Head of caudate nucleus (tissue), 42 donors: ENCODE measurements at regions not wholly inside any gene's neighbourhood (a gene's known extent, or its start where the extent isn't known, plus 50 kb on each side); places are given as distances from the start of the nearest gene placed in this dataset.

ENCODE experiments used
- DNase-seq, 42 donors: peaks; one replicate each; pipeline versions ENCODE4 v3.0.0 to v3.0.0-alpha.2; 2020 to 2021; ENCODE audit warnings: mixed read lengths in 7 of 42
- intact Hi-C: fragments of 100-400 bp; cut with DNase I; formaldehyde crosslinking; loops from one replicate; pipeline ENCODE4 v1.15.0; 2022

DNA sequence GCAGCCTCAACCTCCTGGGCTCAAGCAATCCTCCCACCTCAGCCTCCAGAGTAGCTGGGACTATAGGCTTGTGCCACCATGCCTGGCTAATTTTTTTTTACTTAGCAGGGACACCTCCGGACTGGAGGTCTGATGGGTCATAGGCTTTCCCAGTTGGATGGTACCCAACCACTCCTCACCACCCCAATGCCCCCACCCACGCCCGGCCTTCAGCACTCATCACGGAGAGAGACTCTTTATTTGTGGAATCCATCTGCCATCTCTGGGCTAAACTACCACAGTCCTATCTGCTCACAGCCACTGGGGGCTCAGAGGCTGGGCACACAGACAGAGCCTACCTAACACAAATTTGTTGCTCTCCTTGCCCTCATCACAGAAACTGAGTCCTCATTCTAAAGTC lies 58.3 kb upstream of the STXBP1 start:
- intact Hi-C loops: no loop called here
- no peak for DNase-seq

DNA sequence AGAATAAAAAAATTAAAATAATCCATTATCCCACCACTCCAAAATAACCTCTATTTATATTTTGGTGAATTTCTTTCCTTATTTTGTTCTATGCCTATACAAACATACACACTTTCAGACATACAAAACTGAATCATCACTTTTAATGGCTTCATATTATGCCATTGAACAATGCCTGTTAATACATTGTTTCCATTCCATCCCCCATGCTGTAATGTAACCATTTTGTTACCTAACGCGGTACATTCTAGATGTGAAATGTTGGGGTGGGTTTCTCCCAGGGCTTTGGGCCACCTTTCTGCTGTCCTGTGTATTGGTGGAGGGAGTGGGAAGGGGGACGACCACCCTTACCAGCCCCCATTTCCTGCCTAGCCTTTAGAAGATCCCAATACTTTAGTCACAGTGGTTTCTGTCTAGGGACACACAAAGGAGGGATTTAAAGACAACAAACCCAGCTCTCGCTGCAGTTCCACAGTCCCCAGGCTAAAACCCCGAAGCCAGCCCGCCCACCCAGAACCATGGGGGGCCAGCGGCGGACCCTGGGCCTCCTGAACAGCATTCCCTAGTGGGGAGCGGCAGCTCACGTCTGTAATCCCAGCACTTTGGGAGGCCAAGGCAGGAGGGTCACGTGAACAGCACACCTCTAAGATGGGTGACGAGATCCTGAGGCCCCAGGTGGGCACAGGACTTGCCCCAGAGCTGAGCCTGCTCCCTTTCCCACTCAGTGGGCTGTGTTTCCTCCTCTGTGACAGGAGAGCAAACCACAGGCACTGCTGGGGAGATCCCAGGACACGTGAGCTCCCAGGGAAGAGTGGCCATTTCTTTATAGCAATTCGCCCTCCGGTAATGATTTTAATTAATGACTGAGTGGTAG lies 56.9 kb upstream of the STXBP1 start:
- no peak for DNase-seq
- intact Hi-C loops: no loop called here

DNA sequence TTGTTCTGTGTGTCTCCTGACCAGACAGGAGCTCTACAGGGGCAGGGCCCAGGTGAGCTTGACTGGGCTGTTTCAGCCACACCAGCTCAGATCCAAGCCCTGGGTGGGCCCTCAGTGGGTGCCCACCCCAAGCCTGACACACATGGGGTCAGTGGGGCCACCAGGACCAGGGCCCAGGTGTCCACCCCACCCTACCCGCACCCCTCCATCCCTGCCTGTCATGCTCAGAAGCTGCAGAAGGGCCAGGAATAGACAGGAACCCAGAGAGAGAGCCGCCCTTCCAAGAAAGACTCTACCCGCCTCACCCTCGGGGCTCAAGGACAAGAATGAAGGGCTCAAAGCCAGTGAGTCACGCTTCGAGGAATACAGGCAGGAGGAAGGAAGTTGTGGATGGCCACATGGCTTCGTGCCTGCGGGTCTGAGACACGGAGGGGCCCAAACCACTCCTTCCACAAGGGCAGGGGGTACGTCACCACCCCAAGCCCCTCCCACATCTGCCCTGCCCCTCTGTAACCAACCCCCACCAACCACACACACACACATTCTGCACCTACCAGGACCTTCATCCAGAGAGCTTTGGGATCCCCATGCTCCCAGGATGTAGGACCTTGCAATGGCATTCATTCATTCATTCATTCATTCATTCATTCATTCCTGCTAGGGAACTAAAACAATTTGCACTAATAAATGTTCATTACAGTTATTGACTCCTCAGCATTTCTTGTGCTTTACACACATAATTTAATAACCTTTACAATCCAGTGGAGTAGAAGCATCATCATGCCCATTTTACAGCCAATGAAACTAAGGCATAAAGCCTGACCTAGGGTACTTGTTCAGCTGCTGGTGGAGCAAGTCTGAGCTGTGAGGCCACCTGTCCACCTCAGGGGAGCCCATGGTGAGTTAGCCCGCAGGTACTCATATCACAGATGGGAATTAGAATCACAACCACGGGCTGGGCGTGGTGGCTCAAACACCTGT lies 55.9 kb upstream of the STXBP1 start:
- intact Hi-C loops: no loop called here
- DNase-seq: peak in 5 of 42 donors; percentile 22 to 51 (median 40)

DNA sequence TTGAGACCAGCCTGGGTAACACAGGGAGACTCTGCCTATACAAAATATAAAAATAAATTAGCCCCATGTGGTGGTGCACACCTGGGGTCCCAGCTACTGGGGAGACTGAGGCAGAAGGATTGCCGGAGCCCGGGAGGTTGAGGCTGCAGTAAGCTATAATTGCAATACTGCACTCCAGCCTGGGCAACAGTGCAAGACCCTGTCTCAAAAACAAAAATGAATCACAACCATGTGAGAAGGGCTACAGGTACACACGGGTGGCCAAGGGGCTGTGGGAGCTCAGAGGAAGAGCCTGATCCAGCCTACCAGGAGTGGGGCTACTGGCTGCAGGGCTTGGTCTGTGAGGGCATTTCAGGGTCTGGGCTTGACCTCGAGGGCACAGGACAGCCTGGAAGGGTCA lies 55.2 kb upstream of the STXBP1 start:
- no peak for DNase-seq
- intact Hi-C loops: no loop called here

DNA sequence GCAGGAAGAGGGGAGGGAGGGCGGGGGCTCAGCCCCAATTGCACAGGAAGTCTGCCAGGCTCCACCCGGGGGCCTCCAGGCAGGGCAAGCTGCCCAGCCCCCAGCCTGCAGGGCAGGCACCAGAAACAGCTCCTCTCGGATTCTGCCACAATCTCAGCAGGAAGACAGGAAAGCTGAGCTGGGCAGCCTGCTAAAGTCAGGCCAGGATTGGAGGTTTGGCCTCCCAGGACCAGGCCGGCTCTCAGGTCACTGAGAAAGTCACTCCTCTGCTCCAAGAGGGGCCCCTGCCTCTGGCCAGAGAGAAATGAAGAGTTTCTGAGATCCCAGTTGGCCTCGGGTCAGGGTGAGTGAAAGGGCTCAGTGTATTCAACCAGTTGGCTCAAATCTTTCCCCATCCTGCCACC lies 54.6 kb upstream of the STXBP1 start:
- intact Hi-C loops: no loop called here
- peak in 4 of 42 donors; percentile 19 to 38 (median 36) for DNase-seq

DNA sequence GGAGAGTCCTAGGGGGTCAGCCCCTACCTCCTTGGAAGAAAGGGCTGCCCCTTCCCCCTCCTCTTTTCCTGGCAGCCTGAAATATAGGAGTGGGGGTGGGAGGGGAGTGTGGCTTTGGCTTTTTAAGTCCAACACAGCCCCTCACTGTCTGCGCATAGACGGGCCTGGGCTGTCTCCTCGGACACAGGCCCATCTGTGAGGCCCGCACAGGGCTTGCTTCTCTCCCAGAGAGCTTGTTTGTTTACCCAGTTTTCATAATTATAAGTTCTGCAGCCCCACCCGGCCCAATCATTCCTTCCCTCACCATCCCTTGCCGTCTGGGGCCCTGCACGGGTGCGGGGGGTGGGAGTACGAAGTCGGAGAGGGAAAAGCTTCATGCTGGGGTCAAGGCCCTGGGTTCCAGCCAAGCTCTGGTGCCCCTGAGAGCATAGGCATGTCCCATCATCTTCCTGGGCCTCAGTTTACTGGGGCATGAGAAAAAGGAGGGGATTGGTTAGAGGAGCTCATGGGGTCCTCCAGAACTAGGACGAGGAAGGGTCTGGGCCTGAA lies 54.0 kb upstream of the STXBP1 start:
- no peak for DNase-seq
- intact Hi-C loops: no loop called here

DNA sequence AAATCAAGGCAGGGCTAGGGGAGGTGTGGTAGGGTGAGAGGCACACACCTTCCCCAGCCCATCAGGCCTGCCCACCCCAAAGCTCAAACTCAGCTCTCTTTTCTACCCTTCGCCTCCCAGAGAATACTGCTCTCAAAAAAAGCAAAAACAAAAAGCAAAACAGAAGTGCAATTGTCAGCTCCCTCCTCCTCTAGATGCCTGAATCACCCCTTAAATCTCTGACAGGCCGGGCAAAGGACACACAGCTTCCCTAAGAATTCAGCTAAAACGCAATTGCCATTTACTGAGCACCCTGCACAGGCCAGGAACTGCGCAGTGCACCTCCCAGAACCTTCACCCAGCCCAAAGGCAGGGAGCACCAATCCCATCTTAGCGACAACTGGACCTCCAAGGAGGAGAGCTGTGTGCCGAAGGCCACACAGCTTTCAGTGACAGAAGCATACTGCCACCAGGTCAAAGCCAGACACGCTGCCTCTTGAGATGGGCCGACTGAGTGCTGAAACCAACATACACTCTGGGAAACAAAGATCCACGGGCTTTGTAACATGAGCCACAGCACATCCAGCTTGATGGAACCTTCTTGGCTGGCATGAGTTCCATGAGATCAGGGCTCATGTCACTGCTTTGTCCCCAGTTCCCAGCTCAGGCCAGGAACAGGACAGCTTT lies 53.4 kb upstream of the STXBP1 start:
- intact Hi-C loops: no loop called here
- DNase-seq: no peak

DNA sequence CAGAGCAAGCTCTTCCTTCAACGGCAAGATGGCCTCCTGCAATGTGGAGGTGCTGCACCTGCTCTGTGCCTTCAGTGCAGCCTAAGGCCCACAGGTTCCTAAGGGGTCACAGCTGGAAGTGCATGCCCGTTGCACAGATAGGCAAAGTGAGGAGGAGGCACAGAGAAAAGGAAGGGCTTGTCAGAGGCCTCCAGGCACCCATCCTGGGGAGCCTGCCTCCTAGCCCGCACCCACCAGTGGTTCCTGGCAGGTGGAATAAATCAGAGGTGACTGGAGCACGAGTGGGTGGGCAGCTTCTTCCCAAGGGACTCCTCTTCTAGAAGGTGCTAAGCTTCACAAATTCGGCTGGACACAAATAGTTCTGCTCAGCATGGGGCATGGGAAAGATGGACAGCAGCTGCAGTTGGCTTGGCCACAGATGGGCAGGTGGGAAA lies 52.8 kb upstream of the STXBP1 start:
- DNase-seq: no peak

DNA sequence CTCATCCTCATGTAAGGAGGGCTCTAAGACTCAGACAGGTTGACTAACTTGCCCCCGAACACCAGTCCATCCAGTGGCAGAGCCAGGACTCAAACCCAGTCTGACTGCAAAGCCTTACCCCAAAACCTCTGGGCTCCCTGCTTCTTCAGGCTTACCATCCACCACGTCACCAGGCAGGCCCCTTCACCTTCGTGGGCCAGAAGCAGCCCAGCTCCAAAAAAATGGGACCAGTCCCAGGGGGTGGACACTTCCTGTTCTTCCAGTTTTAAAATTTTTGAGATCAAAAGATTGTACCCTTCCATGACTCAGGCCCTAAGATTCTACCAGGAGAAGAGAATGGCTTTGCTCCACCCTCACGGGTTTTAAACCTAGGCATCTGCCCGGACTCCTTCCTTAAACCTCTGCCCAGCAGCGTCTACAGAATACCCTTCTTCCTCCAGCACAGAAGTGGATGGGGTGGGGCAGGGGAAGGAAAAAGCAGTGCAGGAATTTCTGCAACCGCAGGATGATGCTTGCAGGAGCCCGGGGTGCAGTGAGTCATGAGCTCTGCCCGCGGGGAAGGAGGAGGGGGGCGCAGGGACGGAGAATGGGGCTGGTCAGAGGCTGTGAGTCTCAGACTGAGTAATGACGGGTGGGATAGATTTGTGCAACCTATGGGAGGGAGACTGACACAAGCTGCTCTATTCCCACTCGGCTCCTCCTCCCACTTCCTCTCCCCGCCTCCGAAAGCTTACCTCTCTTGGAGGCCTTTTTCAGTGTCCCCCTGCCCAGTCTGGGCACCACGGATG lies 50.4 kb upstream of the STXBP1 start:
- peak in 6 of 42 donors; percentile 9 to 49 (median 44) for DNase-seq
- intact Hi-C loops: no loop called here

More for the DNA sequence above, 52.8 kb upstream of the STXBP1 start:
- intact Hi-C loops: no loop called here
